Lung (tissue), 11 donors: ENCODE measurements at regions not wholly inside any gene's neighbourhood (a gene's known extent, or its start where the extent isn't known, plus 50 kb on each side); places are given as distances from the start of the nearest gene placed in this dataset.

Experiments used
- ATAC-seq: fragments of 200-7000 bp; cut with Tn5 transposase; one replicate; pipeline ENCODE4 v1.9.1; 2020; ENCODE audit warnings: moderate number of reproducible peaks; ENCODE audit not compliant: insufficient read depth, low FRiP score
- DNase-seq, 3 donors: peaks; one replicate each; pipeline ENCODE4 v3.0.0-alpha.2; 2013 to 2017
- H3K27ac ChIP-seq, 2 donors: one replicate each; pipeline ENCODE4 v1.5.1; 2013; ENCODE audit warnings: mild to moderate bottlenecking in 2 of 2, moderate library complexity in 2 of 2, control low read depth in 1 of 2, inconsistent platforms in 1 of 2, low read depth in 1 of 2, low read length in 1 of 2
- H3K27me3 ChIP-seq, 3 donors: one replicate each; pipeline ENCODE4 v1.5.1; 2013; ENCODE audit warnings: low read length in 2 of 3; ENCODE audit not compliant: control insufficient read depth in 3 of 3, insufficient read depth in 3 of 3
- H3K36me3 ChIP-seq, 4 donors: one replicate each; pipeline ENCODE4 v1.5.1; 2013; ENCODE audit warnings: low read length in 4 of 4, mild to moderate bottlenecking in 1 of 4, moderate library complexity in 1 of 4; ENCODE audit not compliant: control insufficient read depth in 4 of 4, insufficient read depth in 4 of 4
- H3K4me1 ChIP-seq, 5 donors: one replicate each; pipeline ENCODE4 v1.5.1; 2013; ENCODE audit warnings: low read length in 5 of 5, mild to moderate bottlenecking in 2 of 5, moderate library complexity in 1 of 5; ENCODE audit not compliant: control insufficient read depth in 5 of 5, insufficient read depth in 5 of 5
- H3K4me3 ChIP-seq: one replicate; pipeline ENCODE4 v1.5.1; 2013; ENCODE audit warnings: mild to moderate bottlenecking, control low read depth, moderate library complexity
- H3K9ac ChIP-seq, 2 donors: one replicate each; pipeline ENCODE4 v1.5.1; 2013; ENCODE audit warnings: low read length in 2 of 2, control low read depth in 1 of 2; ENCODE audit not compliant: insufficient read depth in 1 of 2
- H3K9me3 ChIP-seq, 4 donors: one replicate each; pipeline ENCODE4 v1.5.1; 2013; ENCODE audit warnings: low read length in 3 of 4, mild to moderate bottlenecking in 1 of 4, moderate library complexity in 1 of 4; ENCODE audit not compliant: control insufficient read depth in 4 of 4, insufficient read depth in 3 of 4
- CTCF ChIP-seq: IDR thresholded peaks from 2 replicates; pipeline ENCODE4 v1.5.1; 2012; ENCODE audit warnings: mild to moderate bottlenecking; ENCODE audit errors: control extremely low read depth, extremely low read depth
- WGBS, 2 donors: extraction: QIAGEN DNeasy Blood & Tissue Kit; methylation state at CpG; one replicate each; pipeline ENCODE4 v1.1.7; 2013; 5-methylcytosine and 5-hydroxymethylcytosine counted together
- donor health status: control.
- donor health status: control.
- donor health status: Bipolar disorder and iron deficiency.
- donor health status: healthy.
- donor health status: DM: yes; HTN: yes; CAD: no.

- TF ChIP-seq CTCF, result no peak
- no peak overlapping the region for H3K9ac ChIP-seq
- no peak overlapping the region for H3K27ac ChIP-seq
- H3K4me1 ChIP-seq, result peaks cover 0 to 7% (median 3%) of the 10 kb centered on the region in 5 donors
- H3K36me3 ChIP-seq, result no peaks in the 10 kb centered on the region
- WGBS, 2 donors, result 55 to 62% methylated on average over 8 of the region's 8 CpGs
- H3K27me3 ChIP-seq, result peaks cover 0 to 2% (median 0%) of the 10 kb centered on the region in 3 donors
- ATAC-seq, result no peak
- no peaks in the 10 kb centered on the region for H3K9me3 ChIP-seq
- DNase-seq, result peak in 1 of 3 donors; percentile 11
- no peak overlapping the region for H3K4me3 ChIP-seq
Measured at GRCh38 chr7:35556515-35557471, 138.1 kb downstream of the HERPUD2 start.

- DNase-seq (no peak), ATAC-seq (no peak)
- Histone ChIP-seq H3K27me3 (peaks cover 0 to under 1% (median 0%) of the 10 kb centered on the region in 3 donors), H3K4me1 (peaks cover 0 to 7% (median 3%) of the 10 kb centered on the region in 5 donors), H3K27ac (no peak overlapping the region), H3K9me3 (no peaks in the 10 kb centered on the region), H3K9ac (no peak overlapping the region), H3K4me3 (no peak overlapping the region), H3K36me3 (no peaks in the 10 kb centered on the region)
- 66 to 70% methylated on average over 4 of the region's 4 CpGs for WGBS, 2 donors
- TF ChIP-seq CTCF, result no peak
Measured at GRCh38 chr7:35555934-35556333, 139.0 kb downstream of the HERPUD2 start.

GRCh38 chr7:35555386-35555785 is 139.5 kb downstream of the HERPUD2 start:
- Histone ChIP-seq H3K27me3 (no peaks in the 10 kb centered on the region), H3K4me1 (peaks cover 0 to 7% (median 3%) of the 10 kb centered on the region in 5 donors), H3K36me3 (no peaks in the 10 kb centered on the region), H3K27ac (no peak overlapping the region), H3K9ac (no peak overlapping the region), H3K4me3 (no peak overlapping the region), H3K9me3 (no peaks in the 10 kb centered on the region)
- DNase-seq (no peak), ATAC-seq (no peak)
- 81 to 92% methylated on average over 5 of the region's 5 CpGs for WGBS, 2 donors
- TF ChIP-seq CTCF, result no peak
